Loucy (cell line): ENCODE measurements at regions not wholly inside any gene's neighbourhood (a gene's known extent, or its start where the extent isn't known, plus 50 kb on each side); places are given as distances from the start of the nearest gene placed in this dataset.
"Not testable (repeated sequence)": the region's sequence is repeated elsewhere in the genome, so short reads cannot be mapped to it uniquely, and the experiment has no call there.

ENCODE experiments used
- H2AFZ ChIP-seq: fragments of 200-600 bp; sonication (generic); 2 replicates; pipeline ENCODE4 v1.6.0; 2016; ENCODE audit warnings: antibody characterized with exemption, mild to moderate bottlenecking, low read length, moderate library complexity
- H3F3A ChIP-seq: fragments of 200-600 bp; 2 replicates; pipeline ENCODE4 v1.6.0; 2016; ENCODE audit warnings: antibody characterized with exemption, low read depth, mild to moderate bottlenecking
- H3K27me3 ChIP-seq: fragments of 200-600 bp; sonication (generic); 2 replicates; pipeline ENCODE4 v1.6.1; 2014; ENCODE audit warnings: low read length, mild to moderate bottlenecking; ENCODE audit not compliant: insufficient read depth, poor library complexity, severe bottlenecking
- H3K36me3 ChIP-seq: fragments of 200-600 bp; sonication (generic); 2 replicates; pipeline ENCODE4 v1.6.1; 2016; ENCODE audit warnings: low read length; ENCODE audit not compliant: insufficient read depth
- H3K4me1 ChIP-seq: fragments of 200-600 bp; sonication (generic); 2 replicates; pipeline ENCODE4 v1.5.1; 2014; ENCODE audit warnings: low read length, mild to moderate bottlenecking; ENCODE audit not compliant: insufficient read depth, poor library complexity, severe bottlenecking
- H3K4me2 ChIP-seq: fragments of 200-600 bp; sonication (generic); 2 replicates; pipeline ENCODE4 v1.6.0; 2014; ENCODE audit warnings: antibody characterized with exemption, low read length, low read depth, mild to moderate bottlenecking; ENCODE audit not compliant: poor library complexity, severe bottlenecking
- H3K4me3 ChIP-seq: fragments of 200-600 bp; sonication (generic); 2 replicates; pipeline ENCODE4 v1.5.1; 2014; ENCODE audit warnings: low read length, mild to moderate bottlenecking, mixed read lengths; ENCODE audit not compliant: poor library complexity, severe bottlenecking
- H3K79me2 ChIP-seq: fragments of 200-600 bp; sonication (generic); 2 replicates; pipeline ENCODE4 v1.6.1; 2014; ENCODE audit warnings: low read length; ENCODE audit not compliant: insufficient read depth
- H3K9ac ChIP-seq: fragments of 200-600 bp; sonication (generic); 2 replicates; pipeline ENCODE4 v1.6.0; 2014; ENCODE audit warnings: mild to moderate bottlenecking, low read depth, low read length, moderate library complexity; ENCODE audit not compliant: poor library complexity, severe bottlenecking
- H3K9me2 ChIP-seq: fragments of 200-600 bp; sonication (generic); replicated peaks from 2 replicates; pipeline ENCODE4 v1.6.1; 2016; ENCODE audit warnings: low read depth, low read length, mixed read lengths
- H3K9me3 ChIP-seq: fragments of 200-600 bp; sonication (generic); 2 replicates; pipeline ENCODE4 v1.6.1; 2014; ENCODE audit warnings: mild to moderate bottlenecking, antibody characterized with exemption, low read length, low read depth; ENCODE audit not compliant: insufficient read depth
- H4K20me1 ChIP-seq: fragments of 200-600 bp; sonication (generic); 2 replicates; pipeline ENCODE4 v1.6.0; 2014; ENCODE audit warnings: antibody characterized with exemption, low read length, mild to moderate bottlenecking; ENCODE audit not compliant: insufficient read depth, poor library complexity, severe bottlenecking

- H3K9me3 ChIP-seq, result peaks cover 15% of the 10 kb centered on the region; the same call in 1 of the 2 replicates
- not testable (repeated sequence) for H3K27me3 ChIP-seq, H2AFZ ChIP-seq, H3F3A ChIP-seq, H3K4me1 ChIP-seq, H3K4me2 ChIP-seq, H3K9me2 ChIP-seq, H3K79me2 ChIP-seq, H3K4me3 ChIP-seq, H4K20me1 ChIP-seq, H3K9ac ChIP-seq, H3K36me3 ChIP-seq
Observed at GRCh38 chr21:10382580-10382979, 138.8 kb upstream of the TPTE start.

- H3K4me2 ChIP-seq, H3K9me2 ChIP-seq, H2AFZ ChIP-seq, H3K79me2 ChIP-seq, H3K36me3 ChIP-seq, H3K27me3 ChIP-seq, H3K4me3 ChIP-seq, H3K9ac ChIP-seq, H3F3A ChIP-seq, H4K20me1 ChIP-seq, H3K4me1 ChIP-seq: not testable (repeated sequence)
- peaks cover 15% of the 10 kb centered on the region; the same call in 1 of the 2 replicates for H3K9me3 ChIP-seq
Observed at GRCh38 chr21:10383571-10383970, 137.8 kb upstream of the TPTE start.

GRCh38 chr21:10384304-10384861, 137.0 kb upstream of the TPTE start:
- not testable (repeated sequence) for H3K9me2 ChIP-seq, H3K79me2 ChIP-seq, H3K27me3 ChIP-seq, H3K9ac ChIP-seq, H3K4me2 ChIP-seq, H3K36me3 ChIP-seq, H3K4me1 ChIP-seq, H3F3A ChIP-seq, H4K20me1 ChIP-seq, H3K4me3 ChIP-seq, H2AFZ ChIP-seq
- H3K9me3 ChIP-seq, result peaks cover 15% of the 10 kb centered on the region; the same call in 1 of the 2 replicates

- H3K9ac ChIP-seq, H3K27me3 ChIP-seq, H3K4me2 ChIP-seq, H4K20me1 ChIP-seq, H3K4me3 ChIP-seq, H2AFZ ChIP-seq, H3K4me1 ChIP-seq, H3K79me2 ChIP-seq, H3F3A ChIP-seq, H3K36me3 ChIP-seq, H3K9me2 ChIP-seq: not testable (repeated sequence)
- H3K9me3 ChIP-seq, result peaks cover 15% of the 10 kb centered on the region; the same call in 1 of the 2 replicates
Observed at GRCh38 chr21:10385202-10385601, 136.2 kb upstream of the TPTE start.

GRCh38 chr21:10385898-10386527, 135.4 kb upstream of the TPTE start:
- not testable (repeated sequence) for H3K4me2 ChIP-seq, H3K9me2 ChIP-seq, H3K4me3 ChIP-seq, H3K9ac ChIP-seq, H3F3A ChIP-seq, H2AFZ ChIP-seq, H3K27me3 ChIP-seq, H3K79me2 ChIP-seq, H3K36me3 ChIP-seq, H3K4me1 ChIP-seq, H4K20me1 ChIP-seq
- H3K9me3 ChIP-seq, result peaks cover 12% of the 10 kb centered on the region; the same call in 1 of the 2 replicates

- not testable (repeated sequence) for H3K4me2 ChIP-seq, H3K4me1 ChIP-seq, H3K27me3 ChIP-seq, H3K79me2 ChIP-seq, H3K36me3 ChIP-seq, H3K4me3 ChIP-seq, H3K9me3 ChIP-seq, H4K20me1 ChIP-seq, H3F3A ChIP-seq, H2AFZ ChIP-seq, H3K9me2 ChIP-seq, H3K9ac ChIP-seq
Observed at GRCh38 chr21:10387692-10388450, 133.5 kb upstream of the TPTE start.

GRCh38 chr21:10388625-10389024, 132.8 kb upstream of the TPTE start:
- H3K9me3 ChIP-seq, H3K9me2 ChIP-seq, H2AFZ ChIP-seq, H3F3A ChIP-seq, H3K4me1 ChIP-seq, H3K9ac ChIP-seq, H3K36me3 ChIP-seq, H4K20me1 ChIP-seq, H3K27me3 ChIP-seq, H3K4me3 ChIP-seq, H3K4me2 ChIP-seq, H3K79me2 ChIP-seq: not testable (repeated sequence)
